Activated T-helper 2 cell treated with anti-CD3 and anti-CD28 coated beads, Interferon-gamma antibody, Interleukin-2, Interleukin-4, amounts not matched to agents 10 μg/mL and 5 μg/mL and 100 μg/mL, durations not matched to agents 14 hours and 24 hours and 36 hours (primary cell): ENCODE measurements at regions not wholly inside any gene's neighbourhood (a gene's known extent, or its start where the extent isn't known, plus 50 kb on each side); places are given as distances from the start of the nearest gene placed in this dataset.

Source experiments
- DNase-seq: peaks from one replicate; pipeline ENCODE4 v3.0.0; 2021; ENCODE audit warnings: low spot score
- H3K27ac Mint-ChIP-seq: one replicate; pipeline ENCODE4 v1.8.0; 2021; ENCODE audit warnings: mixed read lengths
- H3K27me3 Mint-ChIP-seq: one replicate; pipeline ENCODE4 v1.8.0; 2021; ENCODE audit warnings: low read depth, mixed read lengths
- H3K36me3 Mint-ChIP-seq: one replicate; pipeline ENCODE4 v1.8.0; 2021; ENCODE audit warnings: low read depth, mixed read lengths
- H3K4me1 Mint-ChIP-seq: one replicate; pipeline ENCODE4 v1.8.0; 2021; ENCODE audit warnings: low read depth, mixed read lengths
- H3K4me3 Mint-ChIP-seq: one replicate; pipeline ENCODE4 v1.8.0; 2021; ENCODE audit warnings: low read depth, mild to moderate bottlenecking, moderate library complexity, mixed read lengths
- H3K9me3 Mint-ChIP-seq: one replicate; pipeline ENCODE4 v1.8.0; 2021; ENCODE audit warnings: mixed read lengths
- intact Hi-C: fragments of 100-400 bp; cut with micrococcal nuclease; formaldehyde crosslinking; loops from one replicate; pipeline ENCODE4 v1.15.1; 2023

GRCh38 chrX:78455901-78456300 lies 128.5 kb upstream of the CYSLTR1 start:
- Mint-ChIP-seq H3K27ac (no peak overlapping the region), H3K27me3 (no peaks in the 10 kb centered on the region)
- DNase-seq = no peak

GRCh38 chrX:78452356-78452755 lies 124.9 kb upstream of the CYSLTR1 start:
- intact Hi-C loops = no loop called here
- H3K4me3 Mint-ChIP-seq = no peak overlapping the region

More at GRCh38 chrX:78455901-78456300, 128.5 kb upstream of the CYSLTR1 start:
- H3K4me3 Mint-ChIP-seq = no peak overlapping the region
- H3K36me3 Mint-ChIP-seq = no peaks in the 10 kb centered on the region
- no peaks in the 10 kb centered on the region for H3K4me1 Mint-ChIP-seq
- intact Hi-C loops = no loop called here
- H3K9me3 Mint-ChIP-seq = no peaks in the 10 kb centered on the region

GRCh38 chrX:78437621-78438020 lies 110.2 kb upstream of the CYSLTR1 start:
- intact Hi-C loops = no loop called here
- H3K4me3 Mint-ChIP-seq = no peak overlapping the region
- H3K27ac Mint-ChIP-seq = no peak overlapping the region
- no peak for DNase-seq
- no peaks in the 10 kb centered on the region for H3K4me1 Mint-ChIP-seq
- no peaks in the 10 kb centered on the region for H3K36me3 Mint-ChIP-seq
- H3K27me3 Mint-ChIP-seq = no peaks in the 10 kb centered on the region
- H3K9me3 Mint-ChIP-seq = peaks cover 6% of the 10 kb centered on the region

More at GRCh38 chrX:78452356-78452755, 124.9 kb upstream of the CYSLTR1 start:
- Mint-ChIP-seq H3K27me3 (no peaks in the 10 kb centered on the region), H3K9me3 (peaks cover 8% of the 10 kb centered on the region), H3K4me1 (no peaks in the 10 kb centered on the region), H3K36me3 (no peaks in the 10 kb centered on the region), H3K27ac (no peak overlapping the region)
- no peak for DNase-seq

- H3K9me3 Mint-ChIP-seq = peaks cover 8% of the 10 kb centered on the region
- H3K27ac Mint-ChIP-seq = no peak overlapping the region
- no peaks in the 10 kb centered on the region for H3K4me1 Mint-ChIP-seq
- no peak for DNase-seq
- no peaks in the 10 kb centered on the region for H3K36me3 Mint-ChIP-seq
- intact Hi-C loops = no loop called here
- H3K27me3 Mint-ChIP-seq = no peaks in the 10 kb centered on the region
- H3K4me3 Mint-ChIP-seq = no peak overlapping the region
Measured at GRCh38 chrX:78429172-78429571, 101.8 kb upstream of the CYSLTR1 start.

GRCh38 chrX:78388663-78389062 lies 61.3 kb upstream of the CYSLTR1 start:
- peaks cover 62% of the 10 kb centered on the region for H3K9me3 Mint-ChIP-seq
- intact Hi-C loops = no loop called here

GRCh38 chrX:78387364-78387763 lies 60.0 kb upstream of the CYSLTR1 start:
- Mint-ChIP-seq H3K27ac (no peak overlapping the region), H3K36me3 (peaks cover 10% of the 10 kb centered on the region), H3K9me3 (peaks cover 62% of the 10 kb centered on the region), H3K4me3 (no peak overlapping the region), H3K27me3 (no peaks in the 10 kb centered on the region), H3K4me1 (no peaks in the 10 kb centered on the region)
- no peak for DNase-seq
- intact Hi-C loops = no loop called here

More at GRCh38 chrX:78388663-78389062, 61.3 kb upstream of the CYSLTR1 start:
- no peak for DNase-seq
- no peaks in the 10 kb centered on the region for H3K27me3 Mint-ChIP-seq
- no peak overlapping the region for H3K27ac Mint-ChIP-seq
- H3K4me1 Mint-ChIP-seq = no peaks in the 10 kb centered on the region
- H3K4me3 Mint-ChIP-seq = no peak overlapping the region
- H3K36me3 Mint-ChIP-seq = peaks cover 10% of the 10 kb centered on the region

- peaks cover 19% of the 10 kb centered on the region for H3K36me3 Mint-ChIP-seq
- no peak for DNase-seq
- H3K4me3 Mint-ChIP-seq = no peak overlapping the region
- no peak overlapping the region for H3K27ac Mint-ChIP-seq
- no peaks in the 10 kb centered on the region for H3K27me3 Mint-ChIP-seq
- intact Hi-C loops = no loop called here
- peaks cover 2% of the 10 kb centered on the region for H3K4me1 Mint-ChIP-seq
- peaks cover 52% of the 10 kb centered on the region for H3K9me3 Mint-ChIP-seq
Measured at GRCh38 chrX:78384486-78384885, 57.1 kb upstream of the CYSLTR1 start.

- Mint-ChIP-seq H3K9me3 (peaks cover 45% of the 10 kb centered on the region), H3K27ac (no peak overlapping the region), H3K36me3 (peaks cover 15% of the 10 kb centered on the region), H3K27me3 (no peaks in the 10 kb centered on the region), H3K4me3 (no peak overlapping the region), H3K4me1 (peaks cover 8% of the 10 kb centered on the region)
- no peak for DNase-seq
- intact Hi-C loops = no loop called here
Measured at GRCh38 chrX:78383594-78383993, 56.2 kb upstream of the CYSLTR1 start.

- intact Hi-C loops = loop anchor here (10.0 kb wide), 3 partner anchors 566 to 876 kb away; partner anchors contain the start of gene P2RY10
- Mint-ChIP-seq H3K36me3 (peaks cover 20% of the 10 kb centered on the region), H3K27ac (peak overlapping the region; percentile 20), H3K4me1 (peaks cover 27% of the 10 kb centered on the region), H3K9me3 (peaks cover 18% of the 10 kb centered on the region), H3K4me3 (no peak overlapping the region), H3K27me3 (no peaks in the 10 kb centered on the region)
- no peak for DNase-seq
Measured at GRCh38 chrX:78378476-78379115, 51.2 kb upstream of the CYSLTR1 start.
